HG03045 (cell line): ENCODE measurements at regions not wholly inside any gene's neighbourhood (a gene's known extent, or its start where the extent isn't known, plus 50 kb on each side); places are given as distances from the start of the nearest gene placed in this dataset.

Experiments
- ATAC-seq: cut with Tn5 transposase; IDR thresholded peaks from one replicate; pipeline ENCODE4 v1.9.1; 2021; ENCODE audit warnings: mild to moderate bottlenecking, moderate library complexity; ENCODE audit not compliant: unreplicated experiment

GRCh38 chrX:131764216-131764615, 220.3 kb downstream of the OR13H1 start:
- ATAC-seq, result no peak

GRCh38 chrX:131778269-131779218, 234.7 kb downstream of the OR13H1 start:
- no peak for ATAC-seq

- no peak for ATAC-seq
These were observed 235.4 kb downstream of the OR13H1 start for GRCh38 chrX:131779306-131779705.

GRCh38 chrX:131779741-131780140, 235.9 kb downstream of the OR13H1 start:
- no peak for ATAC-seq

GRCh38 chrX:131782646-131783045, 238.8 kb downstream of the OR13H1 start:
- ATAC-seq, result no peak

GRCh38 chrX:131783555-131784308, 239.4 kb upstream of the STK26 start:
- no peak for ATAC-seq

GRCh38 chrX:131789664-131790063, 233.4 kb upstream of the STK26 start:
- no peak for ATAC-seq

- no peak for ATAC-seq
These were observed 231.3 kb upstream of the STK26 start for GRCh38 chrX:131791608-131792355.

GRCh38 chrX:131792356-131792749, 230.7 kb upstream of the STK26 start:
- ATAC-seq, result no peak

GRCh38 chrX:131792789-131793462, 230.2 kb upstream of the STK26 start:
- ATAC-seq, result no peak

GRCh38 chrX:131795442-131796229, 227.5 kb upstream of the STK26 start:
- no peak for ATAC-seq

- ATAC-seq, result no peak
These were observed 222.0 kb upstream of the STK26 start for GRCh38 chrX:131801066-131801465.

- no peak for ATAC-seq
These were observed 221.2 kb upstream of the STK26 start for GRCh38 chrX:131801911-131802310.

GRCh38 chrX:131802836-131803626, 220.1 kb upstream of the STK26 start:
- peak; percentile 60 for ATAC-seq

GRCh38 chrX:131812847-131813825, 210.0 kb upstream of the STK26 start:
- ATAC-seq, result peak; percentile 93

GRCh38 chrX:131816551-131817136, 206.5 kb upstream of the STK26 start:
- ATAC-seq, result peak; percentile 58

- ATAC-seq, result no peak
These were observed 204.7 kb upstream of the STK26 start for GRCh38 chrX:131818297-131818936.
